ENCODE measurements at regions not wholly inside any gene's neighbourhood (a gene's known extent, or its start where the extent isn't known, plus 50 kb on each side); places are given as distances from the start of the nearest gene placed in this dataset.
"Not testable (repeated sequence)": the region's sequence is repeated elsewhere in the genome, so short reads cannot be mapped to it uniquely, and the experiment has no call there.

- no peak for DNase-seq
- Histone ChIP-seq H3K4me1 (no peaks in the 10 kb centered on the region), H3K9me3 (no peaks in the 10 kb centered on the region), H3K27ac (no peak overlapping the region), H3K4me3 (no peak overlapping the region), H3K36me3 (no peaks in the 10 kb centered on the region), H3K27me3 (no peaks in the 10 kb centered on the region)
- ATAC-seq = no peak
- TF ChIP-seq CTCF (IDR thresholded peaks at IDR 0.05) = no peak
- intact Hi-C loops (cut with DNase I) = no loop called here
Observed at GRCh38 chr21:38082936-38083485, 166.8 kb upstream of the KCNJ6 start.

- no peak for TF ChIP-seq CTCF (IDR thresholded peaks at IDR 0.05)
- no peaks in the 10 kb centered on the region for H3K27me3 ChIP-seq
- ATAC-seq (no peak), DNase-seq (no peak)
- no peaks in the 10 kb centered on the region for H3K4me1 ChIP-seq
- H3K36me3 ChIP-seq = no peaks in the 10 kb centered on the region
- no peak overlapping the region for H3K27ac ChIP-seq
- H3K9me3 ChIP-seq = no peaks in the 10 kb centered on the region
- no peak overlapping the region for H3K4me3 ChIP-seq
- intact Hi-C loops (cut with DNase I) = no loop called here
Observed at GRCh38 chr21:38083535-38083934, 167.3 kb upstream of the KCNJ6 start.

GRCh38 chr21:38086580-38086979 is 170.2 kb upstream of the KCNJ15 start:
- H3K36me3 ChIP-seq = no peaks in the 10 kb centered on the region
- no peak for TF ChIP-seq CTCF (IDR thresholded peaks at IDR 0.05)
- no peaks in the 10 kb centered on the region for H3K4me1 ChIP-seq
- H3K27ac ChIP-seq = no peak overlapping the region
- DNase-seq (no peak), ATAC-seq (no peak)
- no peak overlapping the region for H3K4me3 ChIP-seq
- H3K9me3 ChIP-seq = no peaks in the 10 kb centered on the region
- intact Hi-C loops (cut with DNase I) = no loop called here
- peaks cover 5% of the 10 kb centered on the region in 2 donors for H3K27me3 ChIP-seq

- Histone ChIP-seq H3K27me3 (peaks cover 5 to 17% of the 10 kb centered on the region in 2 donors), H3K9me3 (no peaks in the 10 kb centered on the region), H3K4me3 (no peak overlapping the region), H3K4me1 (no peaks in the 10 kb centered on the region), H3K27ac (no peak overlapping the region), H3K36me3 (no peaks in the 10 kb centered on the region)
- no peak for DNase-seq
- intact Hi-C loops (cut with DNase I) = no loop called here
- no peak for ATAC-seq
- no peak for TF ChIP-seq CTCF (IDR thresholded peaks at IDR 0.05)
Observed at GRCh38 chr21:38088916-38089762, 167.7 kb upstream of the KCNJ15 start.

GRCh38 chr21:38089763-38090046 is 167.1 kb upstream of the KCNJ15 start:
- no peak for TF ChIP-seq CTCF (IDR thresholded peaks at IDR 0.05)
- no peak overlapping the region for H3K4me3 ChIP-seq

GRCh38 chr21:38091061-38091460 is 165.7 kb upstream of the KCNJ15 start:
- H3K27ac ChIP-seq; DNase-seq; H3K4me3 ChIP-seq; H3K36me3 ChIP-seq; intact Hi-C loops (cut with DNase I); H3K9me3 ChIP-seq; H3K4me1 ChIP-seq; ATAC-seq: not testable (repeated sequence)
- H3K27me3 ChIP-seq = peaks cover 5 to 19% of the 10 kb centered on the region in 2 donors

More at GRCh38 chr21:38089763-38090046, 167.1 kb upstream of the KCNJ15 start:
- H3K27me3 ChIP-seq = peaks cover 5 to 19% of the 10 kb centered on the region in 2 donors
- no peaks in the 10 kb centered on the region for H3K36me3 ChIP-seq
- intact Hi-C loops (cut with DNase I) = no loop called here
- no peaks in the 10 kb centered on the region for H3K4me1 ChIP-seq
- ATAC-seq (no peak), DNase-seq (no peak)
- no peak overlapping the region for H3K27ac ChIP-seq
- H3K9me3 ChIP-seq = no peaks in the 10 kb centered on the region

Measured in left lung (tissue), 4 donors.